Pons (tissue), 1 donor: ENCODE measurements at regions not wholly inside any gene's neighbourhood (a gene's known extent, or its start where the extent isn't known, plus 50 kb on each side); places are given as distances from the start of the nearest gene placed in this dataset.

Source experiments
- DNase-seq: peaks from one replicate; pipeline ENCODE4 v3.0.0-alpha.2; 2016; ENCODE audit warnings: low spot score

GRCh38 chr1:88219521-88219920, 464.6 kb upstream of the PKN2 start:
- DNase-seq: no peak

GRCh38 chr1:88221411-88221810, 462.7 kb upstream of the PKN2 start:
- DNase-seq: no peak

- no peak for DNase-seq
Observed at GRCh38 chr1:88224906-88225305, 459.2 kb upstream of the PKN2 start.

GRCh38 chr1:88228114-88228513, 456.0 kb upstream of the PKN2 start:
- DNase-seq: no peak

GRCh38 chr1:88230126-88230525, 453.9 kb upstream of the PKN2 start:
- DNase-seq: no peak

GRCh38 chr1:88237058-88237457, 447.0 kb upstream of the PKN2 start:
- DNase-seq: no peak

GRCh38 chr1:88239205-88239604, 444.9 kb upstream of the PKN2 start:
- no peak for DNase-seq

GRCh38 chr1:88247666-88248065, 436.4 kb upstream of the PKN2 start:
- DNase-seq: no peak

- DNase-seq: no peak
Observed at GRCh38 chr1:88250915-88251314, 433.2 kb upstream of the PKN2 start.

GRCh38 chr1:88252745-88253144, 431.3 kb upstream of the PKN2 start:
- no peak for DNase-seq

- no peak for DNase-seq
Observed at GRCh38 chr1:88265606-88266005, 418.5 kb upstream of the PKN2 start.

- DNase-seq: no peak
Observed at GRCh38 chr1:88266051-88266450, 418.0 kb upstream of the PKN2 start.

- DNase-seq: peak; percentile 28
Observed at GRCh38 chr1:88272216-88272615, 411.9 kb upstream of the PKN2 start.

GRCh38 chr1:88274431-88274830, 409.6 kb upstream of the PKN2 start:
- no peak for DNase-seq

GRCh38 chr1:88275259-88275862, 408.7 kb upstream of the PKN2 start:
- DNase-seq: no peak

GRCh38 chr1:88276163-88276562, 407.9 kb upstream of the PKN2 start:
- no peak for DNase-seq

GRCh38 chr1:88284066-88284465, 400.0 kb upstream of the PKN2 start:
- DNase-seq: no peak

- DNase-seq: no peak
Observed at GRCh38 chr1:88284666-88285366, 399.3 kb upstream of the PKN2 start.

- no peak for DNase-seq
Observed at GRCh38 chr1:88286716-88287115, 397.4 kb upstream of the PKN2 start.

- no peak for DNase-seq
Observed at GRCh38 chr1:88288571-88288970, 395.5 kb upstream of the PKN2 start.

GRCh38 chr1:88289401-88290102, 394.5 kb upstream of the PKN2 start:
- DNase-seq: no peak

- peak; percentile 15 for DNase-seq
Observed at GRCh38 chr1:88291611-88292354, 392.3 kb upstream of the PKN2 start.
